Gastroesophageal sphincter (tissue), 4 donors: ENCODE measurements at regions not wholly inside any gene's neighbourhood (a gene's known extent, or its start where the extent isn't known, plus 50 kb on each side); places are given as distances from the start of the nearest gene placed in this dataset.

ENCODE experiments used
- ATAC-seq: fragments of 150-250 bp; one replicate; pipeline ENCODE4 v1.9.1; 2016; ENCODE audit warnings: mild to moderate bottlenecking, moderate library complexity
- H3K27ac ChIP-seq, 4 donors: fragments of 200-600 bp; sonication (generic) in 3 of 4; 1 replicate in 3 of 4; 2 replicates in 1 of 4; pipeline ENCODE4 v1.5.1; 2016 to 2019
- H3K27me3 ChIP-seq: fragments of 200-600 bp; sonication (generic); one replicate; pipeline ENCODE4 v1.5.1; 2019
- H3K36me3 ChIP-seq, 2 donors: fragments of 200-600 bp; sonication (generic); one replicate each; pipeline ENCODE4 v1.5.1; 2019; ENCODE audit warnings: control low read depth in 1 of 2
- H3K4me1 ChIP-seq, 3 donors: fragments of 200-600 bp; sonication (generic); 1 replicate in 2 of 3; 2 replicates in 1 of 3; pipeline ENCODE4 v1.5.1; 2016 to 2019; ENCODE audit warnings: control low read depth in 2 of 3
- H3K4me3 ChIP-seq, 2 donors: fragments of 200-600 bp; sonication (generic); one replicate each; pipeline ENCODE4 v1.5.1; 2019; ENCODE audit warnings: mild to moderate bottlenecking in 1 of 2, moderate library complexity in 1 of 2
- H3K9me3 ChIP-seq, 3 donors: fragments of 200-600 bp; sonication (generic); one replicate each; pipeline ENCODE4 v1.5.1; 2017 to 2019; ENCODE audit warnings: control low read depth in 2 of 3
- EP300 ChIP-seq: sonication (generic); formaldehyde crosslinking; IDR thresholded peaks from one replicate; pipeline ENCODE4 v1.6.1; 2017; ENCODE audit warnings: antibody characterized with exemption, mild to moderate bottlenecking
- POLR2A ChIP-seq, 2 donors: fragments of 450-650 bp; IDR thresholded peaks; one replicate each; pipeline ENCODE4 v1.6.1; 2017; ENCODE audit warnings: antibody characterized with exemption in 2 of 2, mild to moderate bottlenecking in 2 of 2, moderate library complexity in 1 of 2
- POLR2AphosphoS5 ChIP-seq: sonication (generic); formaldehyde crosslinking; IDR thresholded peaks from one replicate; pipeline ENCODE4 v1.6.1; 2017; ENCODE audit warnings: antibody characterized with exemption
- WGBS, 2 donors: methylation state at CpG; one replicate each; pipeline ENCODE4 v1.1.5; 2018; ENCODE audit warnings: low coverage in 1 of 2; 5-methylcytosine and 5-hydroxymethylcytosine counted together
- TF ChIP-seq, protein P1 (sequence below), 4 experiments: fragments of 200-600 bp in 2 of 4; fragments of 450-650 bp in 2 of 4; sonication (generic) in 1 of 4; IDR thresholded peaks; one replicate each; pipeline ENCODE4 v1.5.1; 2017 to 2019; ENCODE audit warnings: antibody characterized with exemption in 4 of 4, mild to moderate bottlenecking in 2 of 4, moderate library complexity in 2 of 4

DNA sequence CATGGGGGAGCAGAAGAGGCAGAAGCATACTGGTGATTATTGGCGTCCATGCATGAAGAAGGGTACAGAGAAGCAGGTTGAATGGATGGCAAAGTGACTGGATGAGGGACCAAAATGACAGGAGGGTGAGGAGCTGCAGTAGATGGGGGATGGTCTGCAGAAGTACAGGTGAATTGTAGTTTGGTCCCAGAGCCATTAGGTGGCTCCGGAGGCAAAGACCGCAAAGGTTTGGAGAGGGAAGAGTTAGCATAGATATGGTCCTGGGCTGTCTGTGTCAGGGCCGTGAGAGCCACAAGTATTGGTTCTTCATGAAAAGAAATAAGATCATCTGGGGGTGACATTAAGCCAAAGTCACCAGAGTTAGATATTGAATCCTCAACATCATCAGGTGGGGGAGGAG lies 59.0 kb upstream of the ZNF726 start:
- 27 to 50% methylated on average over 1 to 4 of the region's 4 CpGs for WGBS, 2 donors
- peaks cover 0 to 6% (median 0%) of the 10 kb centered on the region in 3 donors for H3K9me3 ChIP-seq
- no peaks in the 10 kb centered on the region for H3K36me3 ChIP-seq
- TF ChIP-seq POLR2AphosphoS5 (no peak), POLR2A (IDR thresholded peaks at IDR 0.05) (no peak), EP300 (no peak)
- TF ChIP-seq, protein P1, sequence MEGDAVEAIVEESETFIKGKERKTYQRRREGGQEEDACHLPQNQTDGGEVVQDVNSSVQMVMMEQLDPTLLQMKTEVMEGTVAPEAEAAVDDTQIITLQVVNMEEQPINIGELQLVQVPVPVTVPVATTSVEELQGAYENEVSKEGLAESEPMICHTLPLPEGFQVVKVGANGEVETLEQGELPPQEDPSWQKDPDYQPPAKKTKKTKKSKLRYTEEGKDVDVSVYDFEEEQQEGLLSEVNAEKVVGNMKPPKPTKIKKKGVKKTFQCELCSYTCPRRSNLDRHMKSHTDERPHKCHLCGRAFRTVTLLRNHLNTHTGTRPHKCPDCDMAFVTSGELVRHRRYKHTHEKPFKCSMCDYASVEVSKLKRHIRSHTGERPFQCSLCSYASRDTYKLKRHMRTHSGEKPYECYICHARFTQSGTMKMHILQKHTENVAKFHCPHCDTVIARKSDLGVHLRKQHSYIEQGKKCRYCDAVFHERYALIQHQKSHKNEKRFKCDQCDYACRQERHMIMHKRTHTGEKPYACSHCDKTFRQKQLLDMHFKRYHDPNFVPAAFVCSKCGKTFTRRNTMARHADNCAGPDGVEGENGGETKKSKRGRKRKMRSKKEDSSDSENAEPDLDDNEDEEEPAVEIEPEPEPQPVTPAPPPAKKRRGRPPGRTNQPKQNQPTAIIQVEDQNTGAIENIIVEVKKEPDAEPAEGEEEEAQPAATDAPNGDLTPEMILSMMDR (IDR thresholded peaks at IDR 0.05), result no peak
- no peak overlapping the region for H3K27ac ChIP-seq
- no peak overlapping the region for H3K4me3 ChIP-seq
- H3K27me3 ChIP-seq, result no peaks in the 10 kb centered on the region
- ATAC-seq, result no peak
- H3K4me1 ChIP-seq, result no peaks in the 10 kb centered on the region

DNA sequence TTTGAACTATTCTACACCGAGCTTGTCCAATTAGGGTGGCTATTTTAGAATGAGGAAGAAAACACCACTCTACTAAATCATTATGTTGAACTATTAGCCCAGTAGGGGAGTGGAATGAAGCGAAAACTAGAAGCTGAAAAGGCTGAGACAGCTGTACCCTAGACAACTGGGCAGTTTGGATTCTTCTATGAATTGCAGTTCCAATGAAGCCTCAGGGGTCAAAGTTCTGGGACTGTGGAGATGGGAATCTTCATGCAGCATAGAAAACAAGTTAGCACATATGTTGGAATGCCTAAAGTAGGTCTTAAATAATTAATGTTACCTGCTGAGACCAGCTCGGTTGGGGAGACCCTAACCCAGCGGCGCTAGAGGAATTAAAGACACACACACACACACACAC lies 62.7 kb upstream of the ZNF726 start:
- Histone ChIP-seq H3K4me1 (no peaks in the 10 kb centered on the region), H3K9me3 (peaks cover 0 to 20% (median 0%) of the 10 kb centered on the region in 3 donors), H3K27me3 (no peaks in the 10 kb centered on the region), H3K4me3 (no peak overlapping the region), H3K36me3 (no peaks in the 10 kb centered on the region), H3K27ac (no peak overlapping the region)
- TF ChIP-seq EP300 (no peak), POLR2A (IDR thresholded peaks at IDR 0.05) (no peak), POLR2AphosphoS5 (no peak)
- TF ChIP-seq, protein P1 (IDR thresholded peaks at IDR 0.05), result no peak
- no peak for ATAC-seq
- WGBS, 2 donors, result 67 to 85% methylated on average over 3 to 5 of the region's 5 CpGs

DNA sequence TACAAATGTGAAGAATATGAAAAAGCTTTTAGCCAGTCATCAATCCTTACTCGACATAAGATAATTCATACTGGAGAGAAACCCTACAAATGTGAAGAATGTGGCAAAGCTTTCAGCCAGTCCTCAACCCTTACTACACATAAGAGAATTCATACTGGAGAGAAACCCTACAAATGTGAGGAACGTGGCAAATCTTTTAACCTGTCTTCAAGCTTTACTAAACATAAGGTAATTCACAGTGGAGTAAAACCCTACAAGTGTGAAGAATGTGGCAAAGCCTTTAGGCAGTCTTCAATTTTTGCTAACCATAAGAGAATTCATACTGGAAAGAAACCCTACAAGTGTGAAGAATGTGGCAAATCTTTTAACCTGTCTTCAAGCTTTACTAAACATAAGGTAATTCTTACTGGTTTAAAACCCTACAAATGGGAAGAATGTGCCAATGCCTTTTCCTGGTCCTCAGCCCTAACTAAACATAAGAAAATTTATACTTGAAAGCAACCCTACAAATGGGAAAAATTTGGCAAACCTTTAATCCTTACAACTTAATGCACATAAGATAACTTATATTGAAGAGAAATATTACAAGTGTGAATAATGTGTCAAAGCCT lies 74.1 kb upstream of the ZNF681 start:
- no peaks in the 10 kb centered on the region for H3K36me3 ChIP-seq
- H3K4me1 ChIP-seq, result no peaks in the 10 kb centered on the region
- WGBS, 2 donors, result 90 to 100% methylated on average over 2 of the region's 2 CpGs
- H3K27me3 ChIP-seq, result no peaks in the 10 kb centered on the region
- H3K9me3 ChIP-seq, result peaks cover 0 to 70% (median 0%) of the 10 kb centered on the region in 3 donors
- H3K27ac ChIP-seq, result no peak overlapping the region
- ATAC-seq, result no peak
- TF ChIP-seq EP300 (no peak), POLR2A (IDR thresholded peaks at IDR 0.05) (no peak), POLR2AphosphoS5 (no peak)
- TF ChIP-seq, protein P1 (IDR thresholded peaks at IDR 0.05), result no peak
- no peak overlapping the region for H3K4me3 ChIP-seq

DNA sequence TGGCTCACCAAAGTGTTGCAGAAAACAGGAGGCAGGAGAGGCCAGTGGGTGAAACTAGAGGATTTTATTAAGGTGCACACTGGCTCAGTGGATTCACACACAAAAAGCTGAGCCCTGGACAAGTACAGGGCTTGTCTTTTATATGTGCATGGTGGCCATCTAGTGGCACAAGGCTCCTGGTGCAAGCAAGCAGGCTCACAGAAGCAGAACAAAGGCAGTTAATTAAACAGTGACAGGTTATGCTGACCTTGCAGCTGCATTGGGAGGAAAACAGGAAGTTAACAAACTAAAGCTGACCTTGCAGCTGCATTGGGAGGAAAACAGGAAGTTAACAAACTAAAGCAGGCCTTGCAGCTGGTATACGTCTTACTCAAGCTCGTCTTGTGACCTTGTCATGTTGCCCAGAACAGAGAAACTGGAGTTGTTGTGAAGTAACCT lies 65.3 kb upstream of the ZNF681 start:
- TF ChIP-seq, protein P1 (IDR thresholded peaks at IDR 0.05), result no peak
- TF ChIP-seq POLR2AphosphoS5 (no peak), EP300 (no peak), POLR2A (IDR thresholded peaks at IDR 0.05) (no peak)
- Histone ChIP-seq H3K36me3 (no peaks in the 10 kb centered on the region), H3K27ac (no peak overlapping the region), H3K4me1 (no peaks in the 10 kb centered on the region), H3K4me3 (no peak overlapping the region), H3K27me3 (no peaks in the 10 kb centered on the region), H3K9me3 (peaks cover 0 to 34% (median 0%) of the 10 kb centered on the region in 3 donors)
- no peak for ATAC-seq
- 33 to 43% methylated on average over 2 of the region's 2 CpGs for WGBS, 2 donors

DNA sequence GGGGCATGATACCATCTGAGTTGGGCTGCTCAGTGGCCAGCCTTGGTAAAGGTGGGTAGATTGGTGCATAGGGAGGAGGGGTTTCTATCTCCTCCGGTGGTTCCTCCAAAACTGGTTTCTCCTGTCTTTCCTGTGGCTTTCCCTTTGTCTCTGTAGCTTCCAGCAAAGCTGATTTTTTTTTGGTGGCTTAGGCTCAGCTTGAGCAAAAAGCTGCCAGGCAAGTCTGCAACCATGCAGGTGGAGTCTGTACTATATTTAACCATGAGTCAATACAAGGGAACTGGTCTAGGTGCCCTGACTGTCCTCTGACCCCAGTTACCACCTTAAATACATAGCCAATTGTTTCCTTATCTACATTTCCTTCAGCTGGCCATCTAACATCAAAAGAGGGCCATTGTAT lies 64.0 kb upstream of the ZNF681 start:
- ATAC-seq, result no peak
- Histone ChIP-seq H3K4me1 (no peaks in the 10 kb centered on the region), H3K27ac (no peak overlapping the region), H3K27me3 (no peaks in the 10 kb centered on the region), H3K9me3 (peaks cover 0 to 34% (median 0%) of the 10 kb centered on the region in 3 donors), H3K36me3 (no peaks in the 10 kb centered on the region), H3K4me3 (no peak overlapping the region)
- WGBS, 2 donors, result 83% methylated on average over 1 of the region's 1 CpG; no CpG with 5 or more reads in 1 of the 2 donors
- TF ChIP-seq POLR2A (IDR thresholded peaks at IDR 0.05) (no peak), EP300 (no peak), POLR2AphosphoS5 (no peak)
- TF ChIP-seq, protein P1 (IDR thresholded peaks at IDR 0.05), result no peak
